GM10266 (cell line): ENCODE measurements at regions not wholly inside any gene's neighbourhood (a gene's known extent, or its start where the extent isn't known, plus 50 kb on each side); places are given as distances from the start of the nearest gene placed in this dataset.
"Not testable (repeated sequence)": the region's sequence is repeated elsewhere in the genome, so short reads cannot be mapped to it uniquely, and the experiment has no call there.

Source experiments
- DNase-seq: peaks from one replicate; pipeline ENCODE4 v3.0.0; 2012; ENCODE audit errors: extremely low spot score
- TF ChIP-seq, protein P1 (sequence below): IDR thresholded peaks from 2 replicates; pipeline ENCODE4 v1.5.1; 2012; ENCODE audit warnings: mild to moderate bottlenecking, low read depth; ENCODE audit not compliant: control insufficient read depth, insufficient read depth; ENCODE audit errors: missing control alignments

DNA sequence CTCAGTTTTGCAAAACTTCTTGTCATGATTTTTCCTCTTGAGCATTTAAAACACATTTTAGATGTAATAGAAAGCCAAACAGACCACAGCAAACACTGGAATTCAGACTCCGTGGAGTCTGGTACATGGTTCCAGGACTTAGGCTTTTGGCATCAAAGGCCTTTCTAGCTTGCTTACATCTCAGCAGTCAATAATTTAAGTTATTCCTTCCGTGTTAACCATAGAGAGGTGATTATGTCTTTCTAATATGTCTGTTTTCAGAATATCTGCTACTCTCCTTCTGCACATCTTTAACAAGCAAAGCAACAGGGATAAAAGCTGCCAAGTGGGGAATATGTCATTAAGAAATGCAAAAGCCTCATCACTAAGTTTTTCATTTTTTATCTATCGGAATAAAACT is 171.7 kb upstream of the CRBN start:
- DNase-seq: no peak
- TF ChIP-seq, protein P1, sequence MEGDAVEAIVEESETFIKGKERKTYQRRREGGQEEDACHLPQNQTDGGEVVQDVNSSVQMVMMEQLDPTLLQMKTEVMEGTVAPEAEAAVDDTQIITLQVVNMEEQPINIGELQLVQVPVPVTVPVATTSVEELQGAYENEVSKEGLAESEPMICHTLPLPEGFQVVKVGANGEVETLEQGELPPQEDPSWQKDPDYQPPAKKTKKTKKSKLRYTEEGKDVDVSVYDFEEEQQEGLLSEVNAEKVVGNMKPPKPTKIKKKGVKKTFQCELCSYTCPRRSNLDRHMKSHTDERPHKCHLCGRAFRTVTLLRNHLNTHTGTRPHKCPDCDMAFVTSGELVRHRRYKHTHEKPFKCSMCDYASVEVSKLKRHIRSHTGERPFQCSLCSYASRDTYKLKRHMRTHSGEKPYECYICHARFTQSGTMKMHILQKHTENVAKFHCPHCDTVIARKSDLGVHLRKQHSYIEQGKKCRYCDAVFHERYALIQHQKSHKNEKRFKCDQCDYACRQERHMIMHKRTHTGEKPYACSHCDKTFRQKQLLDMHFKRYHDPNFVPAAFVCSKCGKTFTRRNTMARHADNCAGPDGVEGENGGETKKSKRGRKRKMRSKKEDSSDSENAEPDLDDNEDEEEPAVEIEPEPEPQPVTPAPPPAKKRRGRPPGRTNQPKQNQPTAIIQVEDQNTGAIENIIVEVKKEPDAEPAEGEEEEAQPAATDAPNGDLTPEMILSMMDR: no peak

- DNase-seq: not testable (repeated sequence)
These were observed 167.6 kb upstream of the CRBN start for GRCh38 chr3:3347056-3347455.

DNA sequence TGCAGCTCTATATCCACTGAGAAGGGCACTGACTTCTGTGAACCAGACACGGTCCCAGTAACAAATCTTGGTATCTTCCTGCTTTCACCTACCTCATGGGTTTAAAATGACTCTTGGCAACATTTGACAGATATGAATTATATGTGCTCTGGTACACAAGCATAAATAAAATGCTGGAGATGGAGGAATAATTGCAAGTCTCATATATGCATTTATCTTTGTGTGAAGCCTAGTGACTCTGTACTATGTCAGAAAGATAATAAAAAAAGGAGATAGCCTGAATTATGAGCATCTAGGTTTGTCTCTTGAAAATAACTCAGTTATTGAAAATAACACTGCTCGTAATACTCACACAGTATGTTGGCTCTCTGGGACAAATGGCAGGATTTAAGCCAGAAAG is 167.1 kb upstream of the CRBN start:
- TF ChIP-seq, protein P1: no peak
- DNase-seq: no peak

DNA sequence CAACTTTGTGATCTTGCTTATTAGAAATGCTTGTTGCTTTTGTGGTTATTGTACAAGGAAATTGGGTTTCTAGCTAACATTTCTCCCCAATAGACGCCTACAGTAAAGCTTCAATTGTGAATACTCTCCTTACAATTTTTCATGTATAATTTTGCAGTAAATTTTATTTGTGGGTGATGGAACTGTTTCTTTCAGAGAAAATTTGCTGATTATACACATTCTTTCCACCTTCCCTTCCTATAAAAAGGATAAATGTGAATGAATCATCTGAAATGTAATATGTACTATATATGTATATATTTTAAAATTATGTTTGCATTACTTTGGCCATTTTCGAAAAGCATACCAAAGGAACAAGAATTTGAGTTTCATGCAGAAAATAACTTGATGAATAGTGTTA is 162.7 kb upstream of the CRBN start:
- no peak for DNase-seq
- TF ChIP-seq, protein P1: no peak

- TF ChIP-seq, protein P1: no peak
- DNase-seq: no peak
These were observed 161.7 kb upstream of the CRBN start for GRCh38 chr3:3340965-3341895.

GRCh38 chr3:3340526-3340925 is 161.0 kb upstream of the CRBN start:
- TF ChIP-seq, protein P1: no peak

DNA sequence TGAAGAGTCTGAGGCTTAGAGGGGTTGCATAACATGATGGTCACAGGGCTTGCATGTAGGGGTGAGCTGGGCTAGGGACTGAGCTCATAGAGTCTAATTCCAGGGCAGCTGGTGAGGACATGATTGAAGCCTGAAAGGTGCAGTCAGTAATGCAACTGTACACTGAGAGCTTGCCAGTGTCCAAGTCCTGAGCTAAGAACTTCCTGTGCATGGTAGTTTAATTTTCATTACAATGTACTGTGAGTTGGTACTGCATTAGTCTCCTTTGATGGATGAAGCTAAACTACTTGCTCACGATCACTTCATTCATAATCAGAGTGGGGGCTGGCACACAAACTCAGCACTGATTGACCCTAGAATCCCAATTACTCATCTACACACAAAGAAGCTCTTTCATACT is 156.4 kb upstream of the CRBN start:
- DNase-seq: no peak
- TF ChIP-seq, protein P1: no peak

More at GRCh38 chr3:3340526-3340925, 161.0 kb upstream of the CRBN start:
- DNase-seq: no peak
